Thyroid gland (tissue), 4 donors: ENCODE measurements at regions not wholly inside any gene's neighbourhood (a gene's known extent, or its start where the extent isn't known, plus 50 kb on each side); places are given as distances from the start of the nearest gene placed in this dataset.

ENCODE experiments used
- CTCF ChIP-seq, 6 experiments: fragments of 200-600 bp in 3 of 6; fragments of 450-650 bp in 3 of 6; sonication (generic) in 3 of 6; IDR thresholded peaks; one replicate each; pipeline ENCODE4 v1.5.1; 2016 to 2019; ENCODE audit warnings: antibody characterized with exemption in 6 of 6, mild to moderate bottlenecking in 2 of 6, inconsistent platforms in 1 of 6, moderate library complexity in 1 of 6
- POLR2A ChIP-seq, 2 donors: fragments of 450-650 bp; IDR thresholded peaks; one replicate each; pipeline ENCODE4 v1.6.1; 2017; ENCODE audit warnings: antibody characterized with exemption in 2 of 2, mild to moderate bottlenecking in 2 of 2, moderate library complexity in 1 of 2

- TF ChIP-seq POLR2A (IDR thresholded peaks at IDR 0.05) (no peak), CTCF (IDR thresholded peaks at IDR 0.05) (no peak)
These were observed 1257.6 kb downstream of the SLC16A7 start for GRCh38 chr12:60853407-60853806.
